Activated naive CD8-positive, alpha-beta T cell treated with anti-CD3 and anti-CD28 coated beads, Interleukin-2, amount 50 U/mL, for 16 hours (primary cell): ENCODE measurements at regions not wholly inside any gene's neighbourhood (a gene's known extent, or its start where the extent isn't known, plus 50 kb on each side); places are given as distances from the start of the nearest gene placed in this dataset.
"Not testable (repeated sequence)": the region's sequence is repeated elsewhere in the genome, so short reads cannot be mapped to it uniquely, and the experiment has no call there.

Source experiments
- DNase-seq: peaks from one replicate; pipeline ENCODE4 v3.0.0-alpha.2; 2020; ENCODE audit warnings: low read depth, low spot score

- DNase-seq = no peak
These were observed 755.7 kb downstream of the MCTP2 start for GRCh38 chr15:94987085-94987484.

GRCh38 chr15:94991718-94992117 lies 760.4 kb downstream of the MCTP2 start:
- DNase-seq = no peak

- no peak for DNase-seq
These were observed 778.3 kb downstream of the MCTP2 start for GRCh38 chr15:95009635-95010034.

GRCh38 chr15:95013381-95013780 lies 782.0 kb downstream of the MCTP2 start:
- DNase-seq = no peak

DNA sequence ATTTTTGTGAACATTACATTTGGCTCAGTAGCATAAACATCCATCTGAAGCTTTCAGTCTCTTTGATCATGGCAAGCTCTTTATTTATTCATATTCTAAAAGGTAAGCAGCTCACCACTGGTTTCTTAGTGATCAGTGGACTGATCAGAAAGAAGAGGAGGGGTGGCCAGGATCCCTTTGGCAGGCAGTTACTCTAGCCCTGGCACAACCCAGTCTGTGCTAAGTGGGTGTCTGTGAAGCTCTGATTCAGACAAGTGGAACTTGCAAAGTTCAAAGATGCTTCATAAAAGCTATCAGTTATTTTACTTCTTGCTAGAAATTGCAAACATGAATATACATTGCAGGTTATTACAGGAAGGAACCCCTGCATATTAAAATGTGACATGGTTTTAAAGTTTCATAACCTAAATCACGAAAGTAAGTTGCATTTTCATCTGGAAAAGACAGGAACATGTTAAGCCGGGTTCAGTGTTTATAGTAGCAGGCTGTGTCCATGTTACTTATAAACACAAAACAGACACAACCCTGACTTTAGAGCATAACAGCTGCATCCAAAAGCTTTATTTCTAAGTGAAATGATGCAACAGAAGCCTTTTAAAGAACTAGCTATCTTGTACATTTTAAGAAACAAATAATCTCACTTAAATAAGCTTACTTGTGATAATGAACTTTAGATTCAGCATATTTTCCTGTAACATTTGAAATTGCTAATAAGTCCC lies 785.3 kb downstream of the MCTP2 start:
- DNase-seq = no peak

DNA sequence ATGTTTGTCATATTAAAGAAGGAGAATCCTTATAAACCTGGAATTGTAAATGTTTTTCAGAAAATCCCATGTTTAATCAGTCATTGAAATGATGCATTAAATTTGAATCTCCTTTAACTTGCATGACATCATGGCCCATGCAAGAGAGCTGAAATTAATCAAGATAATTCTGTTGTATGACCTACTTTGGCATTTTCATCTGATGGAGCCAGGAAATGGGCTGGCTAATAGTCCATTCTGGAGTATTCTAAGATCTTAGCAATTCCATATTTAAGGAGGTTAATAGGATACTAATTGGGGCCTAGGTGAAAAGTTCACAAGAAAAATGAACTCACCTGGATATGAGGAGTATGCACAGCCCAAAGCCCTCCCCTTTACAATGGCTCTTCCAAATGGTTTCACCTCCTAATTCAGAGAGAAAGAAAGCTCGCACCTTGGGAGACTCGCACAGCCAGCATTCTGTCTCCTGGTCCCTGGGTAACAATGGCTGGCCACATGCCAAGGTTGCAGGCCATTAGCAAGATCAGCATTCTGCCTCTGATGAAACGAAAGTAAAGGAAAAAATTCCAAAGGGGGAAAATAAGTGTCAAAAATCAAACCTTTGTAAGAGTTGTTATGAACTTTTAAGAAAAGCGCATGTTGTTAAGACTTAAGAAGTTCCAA lies 786.4 kb downstream of the MCTP2 start:
- no peak for DNase-seq

- no peak for DNase-seq
These were observed 787.7 kb downstream of the MCTP2 start for GRCh38 chr15:95018888-95019545.

DNA sequence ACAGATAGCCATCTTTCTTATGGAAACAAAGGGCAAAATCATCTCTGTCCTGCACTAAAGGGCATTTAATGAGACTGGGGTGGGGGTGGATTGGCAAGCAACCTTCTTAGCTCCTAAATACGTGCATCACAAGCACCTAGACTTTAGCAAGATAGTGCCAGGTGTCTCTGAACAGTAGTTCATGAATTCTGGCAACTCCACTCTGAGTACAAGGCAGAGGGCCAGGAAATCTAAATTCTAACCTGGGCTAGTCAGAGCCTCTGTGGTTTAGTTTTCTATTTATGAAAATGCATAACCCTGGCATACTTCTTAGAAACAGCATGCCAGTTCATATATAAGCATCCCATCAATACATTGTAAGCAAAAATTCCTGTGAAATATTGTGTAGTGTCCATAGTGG lies 788.5 kb downstream of the MCTP2 start:
- DNase-seq = no peak

DNA sequence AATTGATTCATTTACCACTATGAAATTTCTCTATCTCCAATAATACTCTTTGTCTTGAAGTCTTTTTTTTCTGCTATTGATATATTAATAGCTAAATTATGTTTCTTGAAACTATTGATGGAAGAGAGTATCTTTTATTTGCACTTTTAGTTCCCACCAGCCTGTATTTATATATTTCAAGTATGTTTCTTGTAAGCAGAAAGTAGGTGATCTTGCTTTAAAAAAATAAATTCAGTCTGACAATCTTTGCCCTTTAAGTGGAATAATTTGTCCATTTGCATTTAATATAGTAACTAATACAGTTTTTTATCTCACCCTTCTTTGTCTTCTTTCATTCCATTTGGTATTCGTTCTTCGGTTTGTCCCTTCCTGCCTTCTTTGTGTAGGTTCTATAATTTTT lies 790.5 kb downstream of the MCTP2 start:
- no peak for DNase-seq

- no peak for DNase-seq
These were observed 793.0 kb downstream of the MCTP2 start for GRCh38 chr15:95024351-95024750.

- DNase-seq = no peak
These were observed 794.8 kb downstream of the MCTP2 start for GRCh38 chr15:95025924-95026728.

GRCh38 chr15:95027981-95028380 lies 796.6 kb downstream of the MCTP2 start:
- no peak for DNase-seq

DNA sequence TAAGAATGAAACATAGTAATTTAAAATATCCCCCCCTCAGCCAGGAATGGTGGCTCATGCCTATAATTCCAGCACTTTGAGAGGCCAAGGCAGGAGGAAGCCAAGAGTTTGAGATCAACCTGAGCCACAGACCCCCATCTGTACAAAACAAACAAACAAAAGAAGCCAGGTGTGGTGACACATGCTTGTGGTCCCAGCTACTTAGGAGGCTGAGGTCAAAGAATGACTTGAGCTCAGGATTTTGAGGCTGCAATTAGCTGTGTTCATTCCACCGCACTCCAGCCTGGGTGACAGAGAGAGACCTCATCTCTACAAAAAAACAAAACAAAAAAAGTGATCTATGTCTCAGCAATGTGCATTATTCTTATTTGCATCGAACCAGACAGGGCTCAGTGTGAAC lies 800.8 kb downstream of the MCTP2 start:
- DNase-seq = no peak

DNA sequence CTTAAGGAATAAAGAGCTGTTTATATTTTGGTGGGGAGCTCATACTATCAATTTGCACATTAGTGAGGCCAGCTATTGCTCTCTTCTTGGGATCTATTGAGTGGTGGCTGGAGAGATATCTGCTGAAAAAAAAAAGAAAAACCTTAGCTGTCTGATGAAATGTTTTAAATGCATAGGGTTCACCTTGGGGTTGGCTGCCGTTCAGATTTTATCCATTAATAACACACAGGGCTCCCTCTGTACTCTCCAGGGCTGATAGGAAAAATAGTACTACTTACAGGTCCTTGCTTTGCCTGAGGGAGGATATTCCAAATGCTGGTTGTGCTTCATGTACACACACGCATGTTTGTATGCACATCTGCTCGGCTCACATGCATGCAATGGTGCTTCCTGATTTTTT lies 803.7 kb downstream of the MCTP2 start:
- no peak for DNase-seq

- DNase-seq = no peak
These were observed 809.9 kb downstream of the MCTP2 start for GRCh38 chr15:95041297-95041696.

GRCh38 chr15:95043236-95043932 lies 812.0 kb downstream of the MCTP2 start:
- DNase-seq = not testable (repeated sequence)

DNA sequence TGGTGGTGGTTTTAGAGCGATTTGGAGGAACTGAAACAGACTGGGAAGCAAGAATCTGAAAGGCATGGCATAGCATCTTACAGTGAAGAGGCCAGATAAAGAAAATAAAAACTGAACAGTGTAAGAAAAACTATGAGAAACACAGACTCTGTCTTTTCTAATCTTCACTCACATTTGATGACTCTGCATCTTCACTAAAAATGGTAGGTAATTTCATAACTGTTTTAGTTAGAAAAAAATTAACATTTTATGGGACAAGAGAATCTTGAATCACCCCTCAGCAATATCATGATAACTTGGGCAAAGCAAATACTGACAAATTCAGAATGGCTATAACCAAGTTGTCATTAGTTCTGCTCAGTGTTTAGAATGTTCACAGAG lies 812.6 kb downstream of the MCTP2 start:
- DNase-seq = no peak

DNA sequence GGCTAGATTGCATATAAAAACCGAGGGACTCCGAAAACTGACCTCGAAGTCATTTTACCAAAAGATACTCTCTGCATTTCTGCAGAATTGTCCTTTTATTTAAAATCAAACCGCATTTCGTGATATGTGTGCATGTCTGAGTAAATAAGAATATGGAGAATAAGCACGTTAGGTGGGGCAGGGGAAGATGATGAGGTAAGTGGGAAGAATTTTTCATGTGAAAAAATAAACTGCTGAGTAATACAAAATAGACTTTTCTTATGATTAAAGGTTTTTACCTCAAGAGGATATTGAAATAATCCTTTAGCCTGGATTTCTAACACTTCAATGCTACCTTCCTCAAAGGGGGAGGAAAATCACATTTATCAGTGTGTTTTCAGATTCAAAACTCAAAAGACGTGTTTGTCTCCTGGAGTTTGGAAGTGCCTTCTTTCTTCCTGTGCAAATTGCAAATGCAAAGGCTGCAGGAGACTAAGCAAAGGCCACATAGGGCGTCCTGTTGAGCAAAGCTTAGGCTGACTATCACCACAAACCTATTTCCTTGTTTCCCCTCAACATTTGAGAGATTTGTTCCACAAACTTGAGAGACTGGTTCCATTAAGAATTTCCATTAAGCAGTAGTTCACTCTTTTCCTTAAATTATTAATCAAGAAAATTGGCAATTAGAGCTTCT lies 813.5 kb downstream of the MCTP2 start:
- no peak for DNase-seq

- no peak for DNase-seq
These were observed 820.5 kb downstream of the MCTP2 start for GRCh38 chr15:95051861-95052260.

DNA sequence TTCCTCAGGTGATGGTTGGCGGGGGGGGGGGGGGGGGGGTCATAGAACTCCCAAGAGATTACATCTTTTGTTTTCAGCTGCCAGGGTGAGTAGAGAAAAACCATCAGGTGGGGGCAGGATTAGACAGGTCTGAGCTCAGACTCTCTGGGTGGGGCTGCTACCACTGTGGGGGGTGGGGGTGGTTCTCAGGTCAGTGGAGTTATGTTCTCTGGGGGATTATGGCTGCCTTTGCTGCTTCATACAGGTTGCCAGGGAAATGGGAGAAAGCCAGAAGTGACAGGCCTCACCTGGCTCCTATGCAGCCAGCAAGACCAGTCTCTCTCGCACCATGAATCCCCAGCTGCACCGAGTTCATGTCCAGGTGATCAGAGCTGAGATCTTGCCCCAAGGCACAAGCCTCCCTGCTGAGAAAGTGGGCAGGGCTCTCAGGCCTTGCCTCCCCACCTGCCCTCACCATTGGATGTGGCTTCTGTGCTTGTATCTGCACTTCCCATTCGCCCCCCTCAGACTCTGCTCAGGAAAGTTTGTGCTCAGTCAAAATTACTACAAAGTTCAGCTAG lies 828.1 kb downstream of the MCTP2 start:
- no peak for DNase-seq
